Panc1 (cell line): ENCODE measurements at regions not wholly inside any gene's neighbourhood (a gene's known extent, or its start where the extent isn't known, plus 50 kb on each side); places are given as distances from the start of the nearest gene placed in this dataset.

Source experiments
- POLR2AphosphoS5 ChIP-seq: IDR thresholded peaks from 2 replicates; pipeline ENCODE4 v1.6.1; 2012; ENCODE audit warnings: mild to moderate bottlenecking, low read depth, low read length, moderate library complexity
- SIN3A ChIP-seq: IDR thresholded peaks from 2 replicates; pipeline ENCODE4 v1.6.1; 2012; ENCODE audit warnings: low read depth, mild to moderate bottlenecking, low read length, moderate library complexity, borderline replicate concordance; ENCODE audit not compliant: insufficient read depth
- TF ChIP-seq, protein P1 (sequence below): fragments of 450-650 bp; IDR thresholded peaks from 2 replicates; pipeline ENCODE4 v1.5.1; 2017; ENCODE audit warnings: mild to moderate bottlenecking

DNA sequence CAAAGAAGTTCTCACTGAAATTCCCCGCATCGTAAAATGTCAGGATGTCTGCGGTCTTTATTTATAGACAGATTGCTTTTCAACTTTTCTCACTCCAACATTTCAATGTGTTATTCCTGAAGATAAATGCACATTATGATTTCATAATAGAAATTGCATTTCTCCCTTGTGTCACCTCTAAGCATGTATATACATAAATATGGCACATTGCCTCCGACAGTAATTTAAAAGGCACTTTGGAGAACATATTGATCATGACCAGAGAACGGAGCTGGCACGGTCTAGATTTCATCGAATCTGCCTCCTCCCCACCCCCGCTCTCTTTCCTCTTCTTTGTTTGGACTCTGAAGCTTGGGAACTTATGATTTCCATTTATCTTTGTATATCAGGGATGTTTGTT, 54.9 kb upstream of the IGSF21 start:
- TF ChIP-seq, protein P1, sequence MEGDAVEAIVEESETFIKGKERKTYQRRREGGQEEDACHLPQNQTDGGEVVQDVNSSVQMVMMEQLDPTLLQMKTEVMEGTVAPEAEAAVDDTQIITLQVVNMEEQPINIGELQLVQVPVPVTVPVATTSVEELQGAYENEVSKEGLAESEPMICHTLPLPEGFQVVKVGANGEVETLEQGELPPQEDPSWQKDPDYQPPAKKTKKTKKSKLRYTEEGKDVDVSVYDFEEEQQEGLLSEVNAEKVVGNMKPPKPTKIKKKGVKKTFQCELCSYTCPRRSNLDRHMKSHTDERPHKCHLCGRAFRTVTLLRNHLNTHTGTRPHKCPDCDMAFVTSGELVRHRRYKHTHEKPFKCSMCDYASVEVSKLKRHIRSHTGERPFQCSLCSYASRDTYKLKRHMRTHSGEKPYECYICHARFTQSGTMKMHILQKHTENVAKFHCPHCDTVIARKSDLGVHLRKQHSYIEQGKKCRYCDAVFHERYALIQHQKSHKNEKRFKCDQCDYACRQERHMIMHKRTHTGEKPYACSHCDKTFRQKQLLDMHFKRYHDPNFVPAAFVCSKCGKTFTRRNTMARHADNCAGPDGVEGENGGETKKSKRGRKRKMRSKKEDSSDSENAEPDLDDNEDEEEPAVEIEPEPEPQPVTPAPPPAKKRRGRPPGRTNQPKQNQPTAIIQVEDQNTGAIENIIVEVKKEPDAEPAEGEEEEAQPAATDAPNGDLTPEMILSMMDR = no peak
- TF ChIP-seq SIN3A (no peak), POLR2AphosphoS5 (no peak)
